ENCODE measurements at regions not wholly inside any gene's neighbourhood (a gene's known extent, or its start where the extent isn't known, plus 50 kb on each side); places are given as distances from the start of the nearest gene placed in this dataset.

- no peak for DNase-seq
- H3K4me3 ChIP-seq (ENCODE audit: low read depth, low read length), result no peak overlapping the region
- no peak for TF ChIP-seq CTCF (IDR thresholded peaks at IDR 0.05; ENCODE audit: low read depth, low read length)
- H3K9me3 ChIP-seq, result no peaks in the 10 kb centered on the region
- H3K4me1 ChIP-seq, result peaks cover 27% of the 10 kb centered on the region
- H3K36me3 ChIP-seq, result no peaks in the 10 kb centered on the region
- H3K27me3 ChIP-seq, result no peaks in the 10 kb centered on the region
Measured at GRCh38 chr10:78759456-78760120, 309.2 kb upstream of the ZMIZ1 start.

- Histone ChIP-seq H3K4me1 (peaks cover 27% of the 10 kb centered on the region), H3K27me3 (no peaks in the 10 kb centered on the region), H3K9me3 (no peaks in the 10 kb centered on the region), H3K36me3 (no peaks in the 10 kb centered on the region), H3K4me3 (ENCODE audit: low read depth, low read length) (no peak overlapping the region)
- no peak for TF ChIP-seq CTCF (IDR thresholded peaks at IDR 0.05; ENCODE audit: low read depth, low read length)
- DNase-seq, result no peak
Measured at GRCh38 chr10:78760463-78761310, 308.1 kb upstream of the ZMIZ1 start.

GRCh38 chr10:78761311-78761781 lies 307.4 kb upstream of the ZMIZ1 start:
- Histone ChIP-seq H3K4me3 (ENCODE audit: low read depth, low read length) (no peak overlapping the region), H3K4me1 (peaks cover 31% of the 10 kb centered on the region), H3K27me3 (no peaks in the 10 kb centered on the region), H3K36me3 (no peaks in the 10 kb centered on the region), H3K9me3 (no peaks in the 10 kb centered on the region)
- no peak for TF ChIP-seq CTCF (IDR thresholded peaks at IDR 0.05; ENCODE audit: low read depth, low read length)
- DNase-seq, result no peak

- H3K36me3 ChIP-seq, result no peaks in the 10 kb centered on the region
- peaks cover 24% of the 10 kb centered on the region for H3K4me1 ChIP-seq
- no peaks in the 10 kb centered on the region for H3K9me3 ChIP-seq
- no peaks in the 10 kb centered on the region for H3K27me3 ChIP-seq
- no peak for TF ChIP-seq CTCF (IDR thresholded peaks at IDR 0.05; ENCODE audit: low read depth, low read length)
- no peak overlapping the region for H3K4me3 ChIP-seq (ENCODE audit: low read depth, low read length)
- DNase-seq, result no peak
Measured at GRCh38 chr10:78762086-78762630, 306.6 kb upstream of the ZMIZ1 start.

GRCh38 chr10:78763234-78763633 lies 305.5 kb upstream of the ZMIZ1 start:
- peaks cover 20% of the 10 kb centered on the region for H3K4me1 ChIP-seq
- H3K36me3 ChIP-seq, result no peaks in the 10 kb centered on the region
- no peak overlapping the region for H3K4me3 ChIP-seq (ENCODE audit: low read depth, low read length)
- no peak for TF ChIP-seq CTCF (IDR thresholded peaks at IDR 0.05; ENCODE audit: low read depth, low read length)
- H3K27me3 ChIP-seq, result no peaks in the 10 kb centered on the region
- no peaks in the 10 kb centered on the region for H3K9me3 ChIP-seq
- no peak for DNase-seq
